ENCODE measurements at regions not wholly inside any gene's neighbourhood (a gene's known extent, or its start where the extent isn't known, plus 50 kb on each side); places are given as distances from the start of the nearest gene placed in this dataset.

- Histone ChIP-seq H3K9me3 (ENCODE audit: insufficient read depth, low read length) (no peaks in the 10 kb centered on the region), H3K79me2 (ENCODE audit: insufficient read depth, low read length) (no peaks in the 10 kb centered on the region), H3K9me2 (replicated peaks; ENCODE audit: insufficient read depth, low read length) (no peaks in the 10 kb centered on the region)
Measured at GRCh38 chr3:13261104-13261830, 158.9 kb downstream of the NUP210 start.

GRCh38 chr3:13260259-13261103 is 159.6 kb downstream of the NUP210 start:
- no peaks in the 10 kb centered on the region for H3K9me3 ChIP-seq (ENCODE audit: insufficient read depth, low read length)
- no peak overlapping the region for H2AFZ ChIP-seq (ENCODE audit: low read depth, low read length, severe bottlenecking)
- no peak overlapping the region for H3K27ac ChIP-seq (ENCODE audit: low read depth, low read length)
- no peaks in the 10 kb centered on the region for H4K20me1 ChIP-seq (ENCODE audit: low read depth, low read length)
- H3K36me3 ChIP-seq (ENCODE audit: low read length) = no peaks in the 10 kb centered on the region
- no peak overlapping the region for H3K4me2 ChIP-seq (ENCODE audit: low read depth, low read length, poor library complexity, severe bottlenecking)
- no peak overlapping the region for H3K9ac ChIP-seq (ENCODE audit: low read length)
- no peaks in the 10 kb centered on the region for H3K9me2 ChIP-seq (replicated peaks; ENCODE audit: insufficient read depth, low read length)
- TF ChIP-seq CTCF (IDR thresholded peaks at IDR 0.05; ENCODE audit: insufficient read depth, low read length, poor library complexity, severe bottlenecking) (no peak), EZH2phosphoT487 (conservative IDR thresholded peaks at IDR 0.05; ENCODE audit: low read length) (no peak)
- H3K27me3 ChIP-seq (ENCODE audit: low read length) = no peaks in the 10 kb centered on the region
- H3K4me3 ChIP-seq (ENCODE audit: insufficient read depth, low read length, poor library complexity, severe bottlenecking) = no peak overlapping the region
- H3F3A ChIP-seq (ENCODE audit: insufficient read depth) = no peaks in the 10 kb centered on the region
- H3K79me2 ChIP-seq (ENCODE audit: insufficient read depth, low read length) = no peaks in the 10 kb centered on the region

More at GRCh38 chr3:13261104-13261830, 158.9 kb downstream of the NUP210 start:
- H3K27me3 ChIP-seq (ENCODE audit: low read length) = no peaks in the 10 kb centered on the region
- no peak overlapping the region for H3K4me3 ChIP-seq (ENCODE audit: insufficient read depth, low read length, poor library complexity, severe bottlenecking)
- H3K4me2 ChIP-seq (ENCODE audit: low read depth, low read length, poor library complexity, severe bottlenecking) = no peak overlapping the region
- no peak overlapping the region for H3K9ac ChIP-seq (ENCODE audit: low read length)
- no peak overlapping the region for H3K27ac ChIP-seq (ENCODE audit: low read depth, low read length)
- no peaks in the 10 kb centered on the region for H3K36me3 ChIP-seq (ENCODE audit: low read length)
- no peaks in the 10 kb centered on the region for H3F3A ChIP-seq (ENCODE audit: insufficient read depth)
- no peak for TF ChIP-seq CTCF (IDR thresholded peaks at IDR 0.05; ENCODE audit: insufficient read depth, low read length, poor library complexity, severe bottlenecking)
- TF ChIP-seq EZH2phosphoT487 (conservative IDR thresholded peaks at IDR 0.05; ENCODE audit: low read length) = no peak
- H4K20me1 ChIP-seq (ENCODE audit: low read depth, low read length) = no peaks in the 10 kb centered on the region
- no peak overlapping the region for H2AFZ ChIP-seq (ENCODE audit: low read depth, low read length, severe bottlenecking)

- H3K9me3 ChIP-seq (ENCODE audit: insufficient read depth, low read length) = no peaks in the 10 kb centered on the region
- no peaks in the 10 kb centered on the region for H3K9me2 ChIP-seq (replicated peaks; ENCODE audit: insufficient read depth, low read length)
- H3K36me3 ChIP-seq (ENCODE audit: low read length) = no peaks in the 10 kb centered on the region
- H4K20me1 ChIP-seq (ENCODE audit: low read depth, low read length) = no peaks in the 10 kb centered on the region
- H3K79me2 ChIP-seq (ENCODE audit: insufficient read depth, low read length) = no peaks in the 10 kb centered on the region
- no peak overlapping the region for H3K4me3 ChIP-seq (ENCODE audit: insufficient read depth, low read length, poor library complexity, severe bottlenecking)
- H2AFZ ChIP-seq (ENCODE audit: low read depth, low read length, severe bottlenecking) = no peak overlapping the region
- no peaks in the 10 kb centered on the region for H3K27me3 ChIP-seq (ENCODE audit: low read length)
- TF ChIP-seq CTCF (IDR thresholded peaks at IDR 0.05; ENCODE audit: insufficient read depth, low read length, poor library complexity, severe bottlenecking) (no peak), EZH2phosphoT487 (conservative IDR thresholded peaks at IDR 0.05; ENCODE audit: low read length) (no peak)
- no peak overlapping the region for H3K9ac ChIP-seq (ENCODE audit: low read length)
- no peak overlapping the region for H3K4me2 ChIP-seq (ENCODE audit: low read depth, low read length, poor library complexity, severe bottlenecking)
- H3K27ac ChIP-seq (ENCODE audit: low read depth, low read length) = no peak overlapping the region
- no peaks in the 10 kb centered on the region for H3F3A ChIP-seq (ENCODE audit: insufficient read depth)
Measured at GRCh38 chr3:13259831-13260230, 160.3 kb downstream of the NUP210 start.

All from SU-DHL-6 (cell line).